Activated T-cell treated with anti-CD3 and anti-CD28 coated beads, Interleukin-2, amount 50 U/mL, for 24 hours (primary cell): ENCODE measurements at regions not wholly inside any gene's neighbourhood (a gene's known extent, or its start where the extent isn't known, plus 50 kb on each side); places are given as distances from the start of the nearest gene placed in this dataset.

Experiments
- DNase-seq: peaks from one replicate; pipeline ENCODE4 v3.0.0-alpha.2; 2020
- H3K27ac Mint-ChIP-seq: 2 replicates; pipeline ENCODE4 v1.8.0; 2020; ENCODE audit warnings: mild to moderate bottlenecking, mixed read lengths
- H3K27me3 Mint-ChIP-seq: 2 replicates; pipeline ENCODE4 v1.8.0; 2020; ENCODE audit warnings: mixed read lengths
- H3K36me3 Mint-ChIP-seq: 2 replicates; pipeline ENCODE4 v1.8.0; 2020; ENCODE audit warnings: low read depth, mixed read lengths
- H3K4me1 Mint-ChIP-seq: 2 replicates; pipeline ENCODE4 v1.8.0; 2020; ENCODE audit warnings: low read depth, mixed read lengths
- H3K4me3 Mint-ChIP-seq: 2 replicates; pipeline ENCODE4 v1.8.0; 2020; ENCODE audit warnings: mild to moderate bottlenecking, moderate library complexity, mixed read lengths
- H3K9me3 Mint-ChIP-seq: 2 replicates; pipeline ENCODE4 v1.8.0; 2020; ENCODE audit warnings: mixed read lengths

GRCh38 chr10:125472010-125472607, 210.9 kb downstream of the TEX36 start:
- no peaks in the 10 kb centered on the region for H3K9me3 Mint-ChIP-seq
- no peak overlapping the region for H3K4me3 Mint-ChIP-seq
- H3K27me3 Mint-ChIP-seq = peaks cover 12% of the 10 kb centered on the region
- H3K27ac Mint-ChIP-seq = no peak overlapping the region
- DNase-seq = no peak
- H3K4me1 Mint-ChIP-seq = no peaks in the 10 kb centered on the region
- H3K36me3 Mint-ChIP-seq = no peaks in the 10 kb centered on the region

GRCh38 chr10:125468278-125468677, 214.7 kb downstream of the TEX36 start:
- no peaks in the 10 kb centered on the region for H3K4me1 Mint-ChIP-seq
- DNase-seq = no peak
- H3K27me3 Mint-ChIP-seq = peaks cover 13% of the 10 kb centered on the region
- H3K36me3 Mint-ChIP-seq = no peaks in the 10 kb centered on the region
- no peaks in the 10 kb centered on the region for H3K9me3 Mint-ChIP-seq
- H3K27ac Mint-ChIP-seq = no peak overlapping the region
- H3K4me3 Mint-ChIP-seq = no peak overlapping the region

DNA sequence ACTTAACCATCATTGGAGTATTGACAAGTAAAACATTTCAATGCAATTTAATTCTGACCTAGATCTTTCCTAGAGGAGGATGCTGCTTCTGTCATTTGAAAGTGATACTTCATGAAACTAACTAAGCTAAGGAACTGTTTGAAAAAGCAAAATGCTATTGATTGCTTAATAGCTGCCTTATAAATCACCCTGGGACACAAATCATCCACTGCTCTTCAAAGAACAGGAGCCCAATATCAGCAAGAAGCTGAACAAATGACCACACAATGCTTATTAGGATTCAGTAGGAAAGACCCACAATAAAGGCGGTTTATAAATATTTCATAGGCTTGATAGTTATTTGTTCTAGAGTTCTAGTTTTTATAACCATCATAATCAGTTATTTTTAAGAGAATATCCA, 216.3 kb downstream of the TEX36 start:
- DNase-seq = no peak
- H3K4me1 Mint-ChIP-seq = no peaks in the 10 kb centered on the region
- peaks cover 13% of the 10 kb centered on the region for H3K27me3 Mint-ChIP-seq
- H3K9me3 Mint-ChIP-seq = no peaks in the 10 kb centered on the region
- H3K4me3 Mint-ChIP-seq = no peak overlapping the region
- H3K36me3 Mint-ChIP-seq = no peaks in the 10 kb centered on the region
- no peak overlapping the region for H3K27ac Mint-ChIP-seq

DNA sequence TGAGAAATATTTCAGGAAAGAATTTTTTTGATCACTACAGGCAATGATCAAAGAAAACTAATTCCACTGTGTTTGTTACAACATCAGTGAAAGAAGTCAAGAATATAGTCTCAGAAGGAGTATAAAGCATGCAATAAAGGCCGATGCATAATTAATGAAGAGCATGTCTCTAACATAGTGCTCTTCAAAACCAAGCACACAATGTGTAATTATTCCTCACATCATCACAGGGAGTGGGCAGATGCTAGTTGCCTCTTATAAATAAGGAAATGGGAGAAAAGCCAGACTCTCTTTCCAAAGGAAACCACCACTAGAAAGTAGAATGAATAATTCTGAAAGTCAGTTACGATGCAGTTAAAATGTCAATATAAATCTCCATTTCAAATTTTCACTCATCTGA, 220.1 kb downstream of the TEX36 start:
- DNase-seq = no peak
- H3K27ac Mint-ChIP-seq = no peak overlapping the region
- H3K4me3 Mint-ChIP-seq = no peak overlapping the region
- no peaks in the 10 kb centered on the region for H3K36me3 Mint-ChIP-seq
- no peaks in the 10 kb centered on the region for H3K9me3 Mint-ChIP-seq
- H3K4me1 Mint-ChIP-seq = no peaks in the 10 kb centered on the region
- H3K27me3 Mint-ChIP-seq = peaks cover 9% of the 10 kb centered on the region

- no peaks in the 10 kb centered on the region for H3K36me3 Mint-ChIP-seq
- DNase-seq = no peak
- no peaks in the 10 kb centered on the region for H3K4me1 Mint-ChIP-seq
- peaks cover 7% of the 10 kb centered on the region for H3K27me3 Mint-ChIP-seq
- H3K9me3 Mint-ChIP-seq = no peaks in the 10 kb centered on the region
- no peak overlapping the region for H3K27ac Mint-ChIP-seq
- no peak overlapping the region for H3K4me3 Mint-ChIP-seq
Observed at GRCh38 chr10:125460326-125460725, 222.6 kb downstream of the TEX36 start.

- Mint-ChIP-seq H3K9me3 (no peaks in the 10 kb centered on the region), H3K36me3 (no peaks in the 10 kb centered on the region), H3K4me1 (no peaks in the 10 kb centered on the region), H3K4me3 (no peak overlapping the region), H3K27ac (no peak overlapping the region), H3K27me3 (peaks cover 10% of the 10 kb centered on the region)
- no peak for DNase-seq
Observed at GRCh38 chr10:125457406-125457805, 225.6 kb downstream of the TEX36 start.

DNA sequence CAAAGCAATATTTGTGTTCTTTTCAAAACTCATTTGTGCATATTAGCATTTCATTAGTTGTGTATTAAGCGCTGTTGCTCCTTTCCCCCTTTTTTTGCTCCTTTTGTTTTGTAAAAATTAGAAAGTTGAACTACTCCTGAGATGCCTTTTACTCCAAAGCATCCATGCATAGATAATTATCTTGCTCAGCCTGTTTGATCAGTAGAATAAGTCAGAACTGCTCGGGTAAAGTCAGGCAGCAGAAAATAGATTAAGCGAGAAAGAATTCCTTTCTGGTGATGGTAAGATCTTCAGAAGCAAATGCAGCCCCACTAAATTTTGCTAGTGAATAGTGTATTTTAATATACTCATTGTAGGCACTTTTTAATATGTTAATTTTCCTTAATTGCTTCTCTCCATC, 227.1 kb downstream of the TEX36 start:
- Mint-ChIP-seq H3K4me1 (no peaks in the 10 kb centered on the region), H3K27me3 (peaks cover 10% of the 10 kb centered on the region), H3K36me3 (no peaks in the 10 kb centered on the region), H3K27ac (no peak overlapping the region), H3K4me3 (no peak overlapping the region), H3K9me3 (no peaks in the 10 kb centered on the region)
- no peak for DNase-seq

DNA sequence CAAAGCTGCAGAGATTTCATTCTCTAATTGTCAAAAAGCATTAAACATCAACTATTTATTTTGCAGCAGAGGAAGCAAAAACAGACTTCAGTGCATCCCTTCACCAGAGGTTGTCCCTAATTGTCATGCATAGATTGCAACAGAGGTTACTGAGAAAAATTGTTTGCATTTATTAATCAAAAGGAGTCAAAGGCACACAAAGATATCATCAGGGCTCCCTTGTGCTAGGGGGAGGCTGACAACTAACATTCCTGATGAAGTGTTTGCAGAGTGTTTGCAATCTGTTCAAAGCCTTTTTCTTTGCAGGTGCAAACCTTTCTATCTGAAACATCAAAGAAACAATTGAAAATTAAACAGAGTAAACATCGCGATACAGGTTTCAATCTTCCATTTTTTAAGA, 227.5 kb downstream of the TEX36 start:
- H3K27me3 Mint-ChIP-seq = peaks cover 10% of the 10 kb centered on the region
- no peaks in the 10 kb centered on the region for H3K9me3 Mint-ChIP-seq

GRCh38 chr10:125451319-125451718, 231.6 kb downstream of the TEX36 start:
- Mint-ChIP-seq H3K27ac (no peak overlapping the region), H3K4me3 (no peak overlapping the region), H3K4me1 (no peaks in the 10 kb centered on the region), H3K9me3 (no peaks in the 10 kb centered on the region), H3K27me3 (peaks cover 6% of the 10 kb centered on the region), H3K36me3 (no peaks in the 10 kb centered on the region)
- no peak for DNase-seq

More for the DNA sequence above, 227.5 kb downstream of the TEX36 start:
- Mint-ChIP-seq H3K4me3 (no peak overlapping the region), H3K27ac (no peak overlapping the region), H3K4me1 (no peaks in the 10 kb centered on the region), H3K36me3 (no peaks in the 10 kb centered on the region)
- DNase-seq = no peak

DNA sequence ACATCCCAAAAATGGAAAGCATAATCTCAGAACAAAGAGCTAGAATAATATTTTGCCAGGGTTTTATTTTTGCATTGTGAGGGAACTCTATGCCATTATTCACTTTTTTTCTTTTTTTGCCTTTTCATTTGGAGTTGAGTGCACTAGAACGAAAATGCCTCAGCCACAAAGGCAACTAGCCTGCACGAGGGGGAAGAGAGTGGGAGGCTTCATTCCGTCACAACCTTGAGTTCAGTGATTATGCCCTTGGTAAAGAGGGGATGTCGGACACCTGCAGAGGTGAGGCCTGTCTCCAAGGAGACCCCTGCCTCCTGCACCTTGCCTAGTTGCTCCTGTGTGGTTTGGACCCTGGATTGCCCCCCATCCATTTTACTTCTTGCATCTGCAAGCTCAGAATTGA, 232.7 kb downstream of the TEX36 start:
- Mint-ChIP-seq H3K4me1 (no peaks in the 10 kb centered on the region), H3K9me3 (no peaks in the 10 kb centered on the region), H3K27ac (no peak overlapping the region), H3K27me3 (peaks cover 3% of the 10 kb centered on the region), H3K4me3 (no peak overlapping the region), H3K36me3 (no peaks in the 10 kb centered on the region)
- no peak for DNase-seq

DNA sequence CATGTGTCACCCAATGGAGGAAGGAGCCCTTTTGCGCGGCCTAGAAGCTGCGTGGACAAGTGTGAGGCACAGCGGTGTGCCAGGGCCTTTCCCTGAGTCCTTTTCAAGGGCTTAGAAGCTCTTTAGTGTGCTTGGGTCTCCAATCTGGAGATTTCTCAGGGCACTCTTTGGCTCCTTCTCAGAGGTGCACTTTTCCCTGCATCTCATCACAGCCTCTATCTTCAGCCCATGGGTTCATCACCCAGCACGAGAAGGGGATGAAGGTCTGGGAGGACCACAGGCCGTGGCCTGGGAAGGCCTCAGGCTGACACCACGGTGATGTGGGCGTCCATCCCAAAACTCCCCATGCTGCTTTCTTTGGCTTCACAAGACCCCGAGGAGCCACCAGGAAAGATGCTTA, 233.4 kb downstream of the TEX36 start:
- no peak overlapping the region for H3K27ac Mint-ChIP-seq
- DNase-seq = no peak
- no peak overlapping the region for H3K4me3 Mint-ChIP-seq
- no peaks in the 10 kb centered on the region for H3K9me3 Mint-ChIP-seq
- no peaks in the 10 kb centered on the region for H3K4me1 Mint-ChIP-seq
- peaks cover 4% of the 10 kb centered on the region for H3K27me3 Mint-ChIP-seq
- H3K36me3 Mint-ChIP-seq = no peaks in the 10 kb centered on the region

DNA sequence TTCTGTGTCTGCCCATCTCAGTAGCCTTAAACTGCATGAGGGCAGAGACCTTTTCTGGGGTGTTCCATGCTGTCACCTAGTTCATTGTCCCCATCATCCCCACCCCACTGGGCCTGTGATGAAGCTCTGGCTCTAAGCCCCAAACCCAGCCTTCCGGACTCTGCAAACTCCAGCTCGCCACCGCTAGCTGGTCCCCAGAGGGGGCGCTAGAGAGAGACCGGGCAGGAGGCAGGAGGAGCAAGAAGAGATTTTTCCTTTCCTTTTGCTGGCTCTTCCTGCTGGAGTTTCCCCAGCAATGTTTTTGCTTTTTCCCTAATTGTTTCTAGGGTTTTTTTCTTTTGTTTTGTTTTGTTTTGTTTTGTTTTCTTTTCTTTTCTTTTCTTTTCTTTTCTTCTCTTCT, 234.4 kb downstream of the TEX36 start:
- no peak overlapping the region for H3K4me3 Mint-ChIP-seq
- no peak for DNase-seq
- no peaks in the 10 kb centered on the region for H3K36me3 Mint-ChIP-seq
- H3K27ac Mint-ChIP-seq = no peak overlapping the region
- H3K27me3 Mint-ChIP-seq = peaks cover 4% of the 10 kb centered on the region
- H3K4me1 Mint-ChIP-seq = no peaks in the 10 kb centered on the region
- no peaks in the 10 kb centered on the region for H3K9me3 Mint-ChIP-seq

DNA sequence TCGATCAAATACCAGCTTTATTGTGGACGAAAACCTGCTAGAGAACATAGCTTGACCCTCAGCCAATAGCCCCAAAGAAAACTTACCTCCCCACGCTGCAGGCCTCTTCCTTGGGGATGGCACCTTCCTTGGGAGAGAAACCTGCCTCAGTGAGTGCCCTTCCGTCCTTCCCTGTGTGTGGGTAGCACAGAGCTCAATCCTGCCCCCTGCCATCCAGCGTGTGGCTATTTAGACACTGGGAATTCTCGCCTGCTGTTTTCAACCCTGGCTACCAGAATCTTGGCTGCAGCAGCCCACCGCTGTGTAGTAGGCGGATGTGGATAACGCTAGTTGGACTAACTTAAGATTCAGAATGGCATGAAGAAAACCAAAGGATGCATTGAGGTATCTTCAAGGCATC, 238.2 kb downstream of the TEX36 start:
- Mint-ChIP-seq H3K27me3 (peaks cover 4% of the 10 kb centered on the region), H3K9me3 (no peaks in the 10 kb centered on the region), H3K27ac (no peak overlapping the region), H3K4me3 (no peak overlapping the region), H3K4me1 (no peaks in the 10 kb centered on the region), H3K36me3 (no peaks in the 10 kb centered on the region)
- no peak for DNase-seq

- no peak for DNase-seq
- no peak overlapping the region for H3K4me3 Mint-ChIP-seq
- H3K9me3 Mint-ChIP-seq = no peaks in the 10 kb centered on the region
Observed at GRCh38 chr10:125442856-125443540, 240.0 kb downstream of the TEX36 start.

DNA sequence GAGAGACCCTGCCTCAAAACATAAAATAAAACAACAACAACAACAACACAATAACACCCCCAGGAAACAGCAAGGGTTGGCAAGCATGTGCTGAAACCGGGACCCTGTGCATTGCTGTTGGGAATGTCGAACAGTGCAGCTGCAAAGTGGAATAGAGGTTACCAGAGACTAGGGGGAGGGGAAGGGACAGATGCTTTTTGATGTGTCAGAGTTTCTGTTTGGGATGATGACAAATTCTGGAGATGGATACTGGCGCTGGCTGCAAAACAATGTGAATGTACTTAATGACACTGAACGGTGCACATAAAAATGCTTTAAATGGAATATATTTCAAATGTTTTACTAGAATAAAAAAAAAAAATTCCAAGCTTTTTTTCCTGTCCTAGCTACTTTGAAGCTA, 241.8 kb downstream of the TEX36 start:
- no peak for DNase-seq
- no peaks in the 10 kb centered on the region for H3K9me3 Mint-ChIP-seq
- no peaks in the 10 kb centered on the region for H3K36me3 Mint-ChIP-seq
- H3K27ac Mint-ChIP-seq = no peak overlapping the region
- H3K4me3 Mint-ChIP-seq = no peak overlapping the region
- no peaks in the 10 kb centered on the region for H3K4me1 Mint-ChIP-seq
- peaks cover 6% of the 10 kb centered on the region for H3K27me3 Mint-ChIP-seq

More at GRCh38 chr10:125442856-125443540, 240.0 kb downstream of the TEX36 start:
- Mint-ChIP-seq H3K36me3 (no peaks in the 10 kb centered on the region), H3K27ac (no peak overlapping the region), H3K4me1 (no peaks in the 10 kb centered on the region), H3K27me3 (peaks cover 6% of the 10 kb centered on the region)
